Transverse colon (tissue), 4 donors: ENCODE measurements at regions not wholly inside any gene's neighbourhood (a gene's known extent, or its start where the extent isn't known, plus 50 kb on each side); places are given as distances from the start of the nearest gene placed in this dataset.

ENCODE experiments used
- CTCF ChIP-seq, 5 experiments: fragments of 200-600 bp in 3 of 5; fragments of 450-650 bp in 2 of 5; sonication (generic) in 3 of 5; IDR thresholded peaks; 1 replicate in 2 of 5; 2 replicates in 3 of 5; pipeline ENCODE4 v1.5.1; 2016 to 2017; ENCODE audit warnings: antibody characterized with exemption in 5 of 5, inconsistent platforms in 3 of 5, mild to moderate bottlenecking in 2 of 5, moderate library complexity in 1 of 5
- EP300 ChIP-seq: sonication (generic); formaldehyde crosslinking; IDR thresholded peaks from one replicate; pipeline ENCODE4 v1.6.1; 2017; ENCODE audit warnings: antibody characterized with exemption, low read depth
- POLR2A ChIP-seq: fragments of 450-650 bp; IDR thresholded peaks from one replicate; pipeline ENCODE4 v1.6.1; 2016; ENCODE audit warnings: antibody characterized with exemption, mild to moderate bottlenecking, moderate library complexity
- POLR2AphosphoS5 ChIP-seq, 3 donors: sonication (generic); formaldehyde crosslinking; IDR thresholded peaks; one replicate each; pipeline ENCODE4 v1.6.1; 2016; ENCODE audit warnings: antibody characterized with exemption in 3 of 3

- no peak for TF ChIP-seq CTCF (IDR thresholded peaks at IDR 0.05)
- TF ChIP-seq POLR2A, result no peak
- no peak for TF ChIP-seq POLR2AphosphoS5 (IDR thresholded peaks at IDR 0.05)
- no peak for TF ChIP-seq EP300
Measured at GRCh38 chr22:49296561-49296960, 531.1 kb downstream of the BRD1 start.
